Ammon's horn (tissue), 1 donor: ENCODE measurements at regions not wholly inside any gene's neighbourhood (a gene's known extent, or its start where the extent isn't known, plus 50 kb on each side); places are given as distances from the start of the nearest gene placed in this dataset.
"Not testable (repeated sequence)": the region's sequence is repeated elsewhere in the genome, so short reads cannot be mapped to it uniquely, and the experiment has no call there.

Experiments
- DNase-seq: peaks from one replicate; pipeline ENCODE4 v3.0.0-alpha.2; 2016; ENCODE audit warnings: low spot score

DNA sequence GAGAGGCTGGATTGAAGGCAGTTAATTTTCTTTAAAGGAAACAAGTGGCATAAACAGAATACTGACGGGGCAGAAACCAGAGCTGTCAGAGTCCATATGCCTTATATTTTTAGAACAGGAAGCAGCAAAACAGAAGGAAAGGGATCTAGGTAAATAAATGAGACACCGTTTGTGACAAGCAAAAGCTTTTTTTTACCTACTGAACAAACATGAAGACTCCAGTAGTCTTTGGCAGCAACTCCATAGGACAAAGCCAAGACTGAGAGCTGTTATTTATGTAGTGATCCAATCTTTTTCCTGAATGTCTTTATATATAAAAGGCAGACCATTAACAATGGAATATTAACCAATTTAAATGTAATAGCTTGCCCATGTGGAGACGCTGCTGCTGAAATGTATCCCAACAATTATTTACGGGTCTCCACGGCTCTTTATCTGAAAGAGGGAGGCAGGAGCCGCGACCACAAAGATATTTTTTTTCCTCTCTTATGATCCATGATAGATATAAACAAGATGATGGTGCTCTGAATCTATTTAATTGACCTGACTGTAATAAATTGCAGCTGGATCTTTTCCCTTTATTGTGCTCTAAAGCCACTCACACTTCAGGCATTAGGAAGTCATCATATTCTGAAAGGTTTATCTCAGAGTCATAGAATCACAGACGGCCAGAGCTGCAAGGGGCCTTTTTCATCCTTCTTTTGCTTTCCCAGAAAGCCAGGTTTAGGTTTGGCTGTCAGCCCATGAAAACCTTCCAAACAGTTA lies 687.8 kb downstream of the EFNB2 start:
- DNase-seq, result no peak

DNA sequence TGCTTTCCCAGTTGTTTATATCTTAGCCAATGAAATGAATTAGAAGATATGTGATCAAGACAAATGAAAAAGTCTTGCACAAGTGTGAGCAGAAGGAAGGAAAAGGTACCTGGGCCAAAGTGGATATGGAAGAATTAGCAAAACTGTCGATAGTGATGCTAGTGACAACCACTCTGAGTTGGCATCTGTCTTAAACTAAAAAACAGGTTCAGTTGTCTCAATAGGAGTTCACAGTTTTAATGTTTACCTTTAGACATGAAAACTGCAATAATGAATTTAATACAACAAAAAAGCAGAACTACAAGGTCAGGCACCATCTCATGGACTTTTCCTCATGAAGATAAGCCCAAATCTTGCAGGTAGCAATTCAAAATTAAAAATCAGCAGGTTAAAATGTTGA lies 688.5 kb downstream of the EFNB2 start:
- DNase-seq, result no peak

- DNase-seq, result no peak
Observed at GRCh38 chr13:105841286-105841685, 694.2 kb downstream of the EFNB2 start.

DNA sequence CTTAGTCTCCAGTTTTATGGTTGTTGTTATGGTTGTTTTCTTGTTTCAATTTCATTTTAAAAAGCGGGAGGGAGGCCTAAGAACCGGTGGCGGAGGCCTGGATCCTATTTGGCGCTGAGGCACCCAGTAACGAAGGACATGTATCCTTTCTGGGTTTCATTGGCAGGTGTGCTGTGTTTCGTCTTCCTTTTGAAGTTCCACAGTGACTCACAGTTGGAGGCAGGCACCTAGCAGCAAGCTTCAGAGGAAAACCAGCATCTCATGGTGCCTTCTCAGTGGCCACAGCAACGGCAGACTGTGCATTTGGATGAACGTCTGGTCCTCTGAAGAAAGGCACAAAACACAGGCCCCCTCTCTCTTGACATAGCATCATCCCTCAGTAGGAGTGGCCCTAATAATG lies 697.2 kb downstream of the EFNB2 start:
- no peak for DNase-seq

- not testable (repeated sequence) for DNase-seq
Observed at GRCh38 chr13:105837295-105837694, 698.2 kb downstream of the EFNB2 start.

DNA sequence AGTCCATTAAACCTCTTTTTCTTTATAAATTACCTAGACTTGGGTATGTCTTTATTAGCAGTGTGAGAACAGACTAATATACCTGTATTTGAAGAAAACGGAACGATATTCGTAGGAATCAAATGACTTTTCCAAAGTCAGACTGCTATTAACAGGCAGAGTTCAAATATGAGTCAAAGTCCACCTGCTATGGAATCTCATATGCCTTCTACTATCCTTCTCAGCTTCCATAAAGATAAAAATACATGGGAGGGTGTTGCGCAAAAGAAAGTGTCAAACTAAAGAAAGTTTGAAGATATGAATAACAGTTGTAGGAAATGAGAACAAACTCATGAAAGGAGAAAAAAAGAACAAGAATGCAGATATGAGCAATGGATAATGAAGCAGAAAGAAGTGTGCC lies 704.6 kb downstream of the EFNB2 start:
- no peak for DNase-seq

- DNase-seq, result no peak
Observed at GRCh38 chr13:105827111-105827809, 708.2 kb downstream of the EFNB2 start.

GRCh38 chr13:105825071-105825470 lies 710.4 kb downstream of the EFNB2 start:
- DNase-seq, result no peak

DNA sequence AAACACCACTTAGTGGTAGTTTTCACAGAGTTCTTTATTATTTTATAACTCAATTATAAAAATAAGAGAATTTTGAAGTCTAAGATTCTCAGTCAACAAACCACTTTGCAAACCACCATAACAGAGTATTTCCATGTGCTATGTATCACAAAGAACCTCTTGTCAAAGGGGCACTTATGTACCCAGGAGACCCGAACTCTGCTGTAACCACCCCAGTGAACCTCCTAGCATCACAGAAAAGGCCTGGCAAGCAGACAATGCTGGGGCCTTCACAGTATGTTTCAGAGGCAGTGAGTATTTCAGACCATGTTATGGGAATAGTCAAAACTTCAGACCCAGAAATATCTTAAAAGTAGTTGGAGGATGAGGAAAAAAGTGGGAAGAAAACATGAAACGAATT lies 714.1 kb downstream of the EFNB2 start:
- no peak for DNase-seq

- DNase-seq, result no peak
Observed at GRCh38 chr13:105820415-105820814, 715.0 kb downstream of the EFNB2 start.

- DNase-seq, result no peak
Observed at GRCh38 chr13:105817498-105817897, 718.0 kb downstream of the EFNB2 start.

- no peak for DNase-seq
Observed at GRCh38 chr13:105816994-105817393, 718.5 kb downstream of the EFNB2 start.

GRCh38 chr13:105814902-105815250 lies 720.6 kb downstream of the EFNB2 start:
- DNase-seq, result no peak

- no peak for DNase-seq
Observed at GRCh38 chr13:105814219-105814901, 721.1 kb downstream of the EFNB2 start.

DNA sequence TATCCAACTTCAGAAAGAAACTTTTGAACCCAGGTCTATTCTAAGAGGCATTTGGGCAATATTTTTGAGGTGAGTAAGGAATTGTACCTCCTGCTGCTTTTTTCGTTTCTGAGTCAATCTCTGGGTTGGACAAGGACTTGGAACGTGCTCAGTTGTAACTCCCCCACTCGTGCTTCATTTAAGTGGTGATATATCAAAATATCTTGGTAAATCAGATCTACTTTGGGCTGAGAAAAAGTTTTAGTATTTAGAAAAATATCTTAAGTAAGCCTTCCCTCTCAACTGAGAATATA lies 728.9 kb downstream of the EFNB2 start:
- DNase-seq, result no peak

DNA sequence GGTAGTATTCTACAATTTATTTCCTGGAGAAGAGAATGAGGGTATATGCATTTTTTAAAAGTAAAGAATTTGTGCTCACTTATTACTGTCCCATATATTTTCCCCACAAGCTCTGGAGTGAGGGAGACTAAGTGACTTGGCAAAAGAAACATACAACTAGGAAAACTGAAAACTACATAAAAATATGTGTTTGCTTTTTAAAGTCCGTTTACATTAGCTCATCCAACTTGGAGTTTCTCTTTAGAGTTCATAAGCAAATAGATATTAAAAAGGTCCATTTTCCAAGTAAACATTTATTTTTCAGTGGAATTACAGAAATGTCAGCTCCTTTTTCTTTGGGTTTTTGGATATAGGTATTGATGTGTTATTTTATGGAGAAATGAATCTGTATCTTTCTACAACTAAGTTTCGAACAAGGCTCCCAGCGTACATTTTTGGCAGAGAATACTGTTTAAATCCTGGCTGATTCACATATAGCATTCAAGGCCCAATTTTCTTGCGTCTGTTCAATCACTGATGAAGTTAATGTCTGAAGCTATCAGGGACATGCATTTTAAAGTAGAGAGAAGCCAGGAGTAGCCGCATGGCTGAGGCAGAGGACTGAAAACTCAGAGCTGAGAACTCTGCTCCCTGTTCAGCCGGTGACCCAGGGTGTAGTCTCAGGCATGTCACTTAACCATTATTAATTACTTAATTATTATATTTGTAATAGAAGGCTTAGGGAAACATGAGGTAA lies 729.4 kb downstream of the EFNB2 start:
- no peak for DNase-seq

- DNase-seq, result peak; percentile 70
Observed at GRCh38 chr13:105804561-105805190, 730.8 kb downstream of the EFNB2 start.

GRCh38 chr13:105799155-105799554 lies 736.3 kb downstream of the EFNB2 start:
- DNase-seq, result no peak

GRCh38 chr13:105798541-105798940 lies 736.9 kb downstream of the EFNB2 start:
- DNase-seq, result no peak

- no peak for DNase-seq
Observed at GRCh38 chr13:105796081-105796480, 739.4 kb downstream of the EFNB2 start.

GRCh38 chr13:105790923-105791322 lies 744.5 kb downstream of the EFNB2 start:
- no peak for DNase-seq

- no peak for DNase-seq
Observed at GRCh38 chr13:105788530-105788929, 746.9 kb downstream of the EFNB2 start.
